H54 (cell line): ENCODE measurements at regions not wholly inside any gene's neighbourhood (a gene's known extent, or its start where the extent isn't known, plus 50 kb on each side); places are given as distances from the start of the nearest gene placed in this dataset.
"Not testable (repeated sequence)": the region's sequence is repeated elsewhere in the genome, so short reads cannot be mapped to it uniquely, and the experiment has no call there.

Source experiments
- DNase-seq: peaks from one replicate; pipeline ENCODE4 v3.0.0; 2011; ENCODE audit warnings: low spot score, mixed read lengths; ENCODE audit not compliant: insufficient read length
- FAIRE-seq: peaks from 3 replicates; lab custom pipeline; 2011; peaks lifted over from hg19 to GRCh38; lab: Jason Lieb, UNC
- POLR2A ChIP-seq: IDR thresholded peaks from 2 replicates; pipeline ENCODE4 v1.6.1; 2011; ENCODE audit warnings: low read depth, mild to moderate bottlenecking, low read length

DNA sequence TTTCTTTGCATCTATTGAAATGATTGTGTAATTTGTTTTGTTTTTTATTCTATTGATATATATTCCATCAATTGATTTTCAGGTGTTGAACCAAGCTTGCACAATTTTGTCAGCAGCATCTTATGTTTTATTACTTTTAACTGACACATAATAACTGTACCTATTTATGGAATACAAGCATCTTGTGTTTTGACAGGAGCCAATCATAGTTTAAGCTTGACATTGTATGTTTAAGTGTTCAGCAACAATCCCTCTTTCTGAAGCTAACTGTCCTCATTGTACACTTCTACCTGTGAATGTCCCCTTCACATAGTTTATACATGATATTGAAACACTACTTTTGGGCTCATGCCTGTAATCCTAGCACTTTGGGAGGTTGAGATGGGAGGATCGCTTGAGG is 1017.6 kb upstream of the GYPC start:
- TF ChIP-seq POLR2A: no peak
- no peak for FAIRE-seq

GRCh38 chr2:125642032-125642431 is 1013.9 kb upstream of the GYPC start:
- TF ChIP-seq POLR2A: no peak
- FAIRE-seq (no peak), DNase-seq (no peak)

More for the DNA sequence above, 1017.6 kb upstream of the GYPC start:
- no peak for DNase-seq

DNA sequence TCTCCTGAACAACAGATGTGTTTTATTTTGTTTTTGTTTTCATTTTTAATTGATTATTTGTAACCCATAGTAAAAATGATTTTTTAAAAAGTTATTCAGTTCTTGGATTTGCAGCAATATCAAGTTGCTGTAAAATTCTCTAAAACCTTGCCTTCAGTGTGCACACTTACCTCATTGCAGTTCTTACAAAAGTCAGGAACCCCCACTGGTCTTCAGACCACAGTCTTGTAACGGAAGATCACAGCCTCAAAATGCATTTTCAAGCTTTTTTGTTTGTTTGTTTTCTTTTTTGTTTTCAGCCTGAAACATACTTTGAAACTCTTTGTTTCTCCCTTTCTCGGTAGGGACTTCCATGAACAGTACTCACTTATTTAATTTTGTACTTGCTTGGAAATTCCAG is 1012.8 kb upstream of the GYPC start:
- FAIRE-seq: no peak
- DNase-seq: no peak
- TF ChIP-seq POLR2A: no peak

DNA sequence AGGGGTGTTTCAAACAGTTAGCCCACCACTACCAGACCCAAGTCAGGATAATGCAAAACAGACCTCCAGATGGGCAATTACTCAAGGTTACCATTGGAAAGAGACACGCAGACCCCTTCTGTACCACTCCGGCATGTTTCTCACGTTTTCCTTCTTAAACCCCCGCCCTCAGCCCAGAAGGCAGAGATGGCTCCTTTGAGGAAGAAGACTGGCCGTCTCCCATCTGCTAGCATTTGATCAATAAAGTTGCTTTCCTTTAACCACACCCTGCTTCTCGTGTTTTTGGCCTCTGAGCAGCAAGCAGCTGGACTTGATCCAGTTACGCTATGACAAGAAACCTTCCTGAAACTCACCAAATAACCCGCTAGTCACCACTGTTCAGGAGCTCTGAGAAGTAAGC is 1012.4 kb upstream of the GYPC start:
- no peak for TF ChIP-seq POLR2A
- FAIRE-seq (no peak), DNase-seq (no peak)

DNA sequence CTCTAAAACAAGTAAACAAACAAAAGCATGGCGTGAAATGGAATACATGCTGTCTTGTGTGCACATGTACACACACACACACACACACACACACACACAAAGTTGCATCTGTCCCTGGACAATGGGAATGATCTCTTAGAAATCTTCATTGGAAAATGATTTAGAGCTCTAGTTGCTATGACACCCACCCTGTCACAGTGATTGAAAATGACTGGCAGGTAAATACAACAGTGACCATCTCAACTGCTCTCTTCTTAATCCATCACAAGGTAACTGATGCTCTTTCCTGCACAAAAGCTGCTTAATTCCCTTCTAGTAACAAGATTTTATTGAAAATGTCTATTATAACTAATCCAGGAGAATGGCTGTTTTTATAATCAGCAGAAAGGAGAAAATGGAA is 1011.7 kb upstream of the GYPC start:
- DNase-seq: no peak
- FAIRE-seq: no peak
- TF ChIP-seq POLR2A: no peak

GRCh38 chr2:125652280-125652679 is 1003.7 kb upstream of the GYPC start:
- TF ChIP-seq POLR2A: no peak
- FAIRE-seq (no peak), DNase-seq (no peak)

DNA sequence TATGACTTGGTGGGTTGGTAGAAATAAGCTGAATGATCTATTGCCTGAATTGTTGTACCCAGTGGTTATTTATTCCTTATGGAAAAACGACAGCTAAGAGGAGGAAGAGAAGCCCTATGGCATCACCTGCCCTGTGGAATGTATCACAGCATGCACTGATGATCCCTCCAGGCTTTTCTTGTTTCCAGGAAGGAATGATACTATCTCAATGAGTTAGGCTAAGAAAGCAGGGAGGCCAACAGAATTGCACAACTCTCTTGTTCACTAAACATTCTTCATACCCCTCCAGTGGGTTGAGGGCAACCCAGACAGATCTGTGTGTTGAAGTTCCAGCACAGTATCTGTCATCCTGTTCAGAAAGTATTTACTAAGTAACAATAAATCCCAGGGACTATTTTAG is 1001.7 kb upstream of the GYPC start:
- DNase-seq: no peak
- FAIRE-seq: no peak
- TF ChIP-seq POLR2A: no peak

DNA sequence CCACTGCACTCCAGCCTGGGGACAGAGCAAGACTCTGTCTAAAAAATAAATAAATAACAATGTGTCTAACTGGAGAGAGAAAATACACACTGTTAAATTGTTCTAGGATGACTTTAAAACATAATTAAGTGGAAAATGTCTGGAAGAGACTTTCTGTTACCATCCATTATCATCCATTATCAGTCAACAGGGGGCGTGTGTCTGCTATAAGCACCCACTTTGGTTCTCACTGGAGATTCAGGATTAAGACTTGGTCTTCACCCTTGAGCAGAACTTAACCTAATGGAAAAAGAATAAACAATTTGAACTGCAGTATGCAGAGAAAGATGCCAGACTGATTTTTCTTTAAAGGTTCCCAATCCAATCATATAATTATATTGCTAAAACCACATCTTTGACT is 999.8 kb upstream of the GYPC start:
- DNase-seq: no peak
- no peak for FAIRE-seq
- TF ChIP-seq POLR2A: no peak

DNA sequence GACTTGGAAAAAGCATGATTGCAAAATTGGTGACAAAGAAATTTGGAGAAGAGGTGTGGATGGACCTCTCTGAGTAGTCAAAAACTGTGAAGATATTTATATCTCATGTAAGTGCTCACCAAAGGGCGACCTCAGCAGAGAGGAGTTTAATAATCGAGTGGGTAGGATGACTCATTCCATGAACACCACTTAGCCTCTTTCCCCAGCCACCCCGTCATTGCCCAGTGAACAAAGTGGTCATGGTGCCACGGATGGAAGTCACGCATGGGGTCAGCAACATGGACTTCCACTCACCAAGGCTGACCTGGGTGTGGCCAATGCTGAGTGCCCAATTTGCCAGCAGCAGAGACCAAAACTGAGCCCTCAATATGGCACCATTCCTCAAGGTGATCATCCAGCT is 997.4 kb upstream of the GYPC start:
- DNase-seq (no peak), FAIRE-seq (no peak)
- TF ChIP-seq POLR2A: no peak

DNA sequence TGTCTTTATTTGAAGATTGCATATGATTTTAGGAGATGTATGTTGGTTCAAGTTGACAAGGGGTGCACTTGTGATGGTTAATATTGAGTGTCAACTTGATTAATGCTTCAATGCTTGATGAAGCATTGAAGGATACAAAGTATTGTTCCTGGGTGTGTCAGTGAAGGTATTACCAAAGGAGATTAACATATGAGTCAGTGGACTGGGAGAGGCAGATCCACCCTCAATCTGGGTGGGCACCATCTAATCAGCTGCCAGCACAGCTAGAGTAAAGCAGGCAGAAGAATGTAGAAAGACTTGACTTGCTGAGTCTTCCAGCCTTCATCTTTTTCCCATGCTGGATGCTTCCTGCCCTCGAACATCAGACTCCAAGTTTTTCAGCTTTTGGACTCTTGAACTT is 995.6 kb upstream of the GYPC start:
- DNase-seq, FAIRE-seq: not testable (repeated sequence)

DNA sequence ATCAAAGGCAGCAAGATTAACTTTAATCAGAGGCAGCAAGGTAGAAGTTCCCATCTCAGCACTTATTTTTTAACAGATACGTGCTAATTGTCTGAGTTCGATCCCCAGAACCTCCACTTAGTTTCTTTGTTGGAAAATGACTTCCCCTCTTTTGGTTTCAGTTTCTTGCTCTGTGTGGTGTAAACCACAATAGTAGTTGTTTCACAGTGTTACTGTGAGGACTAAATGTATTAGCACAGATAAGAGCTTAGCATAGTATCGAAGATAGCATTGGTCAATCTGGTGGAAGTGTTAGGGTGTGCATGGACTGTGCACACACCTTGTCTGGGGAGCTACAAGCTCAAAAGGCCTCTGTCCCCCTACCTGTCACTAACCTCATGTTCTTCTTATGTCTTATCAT is 988.3 kb upstream of the GYPC start:
- TF ChIP-seq POLR2A: no peak
- no peak for DNase-seq
- FAIRE-seq: no peak

GRCh38 chr2:125679903-125680302 is 976.1 kb upstream of the GYPC start:
- TF ChIP-seq POLR2A: no peak
- DNase-seq (no peak), FAIRE-seq (no peak)

GRCh38 chr2:125680809-125681208 is 975.1 kb upstream of the GYPC start:
- no peak for DNase-seq
- no peak for FAIRE-seq
- TF ChIP-seq POLR2A: no peak

DNA sequence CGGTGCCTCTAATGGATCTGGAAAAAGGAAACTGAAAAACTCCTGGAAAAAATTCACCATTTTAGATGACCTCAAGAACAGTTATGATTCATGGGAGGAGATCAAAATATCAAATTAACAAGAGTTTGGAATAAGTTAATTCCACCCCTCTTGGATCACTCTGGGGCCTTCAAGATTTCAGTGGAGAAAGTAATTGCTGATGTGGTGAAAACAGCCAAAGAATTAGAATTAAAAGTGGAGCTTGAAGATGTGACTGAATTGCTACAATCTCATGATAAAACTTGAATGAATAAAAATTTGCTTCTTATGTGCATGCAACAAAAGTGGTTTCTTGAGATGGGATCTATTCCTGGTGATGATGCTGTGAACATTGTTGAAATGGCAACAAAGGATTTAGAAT is 974.4 kb upstream of the GYPC start:
- FAIRE-seq (no peak), DNase-seq (no peak)
- no peak for TF ChIP-seq POLR2A

DNA sequence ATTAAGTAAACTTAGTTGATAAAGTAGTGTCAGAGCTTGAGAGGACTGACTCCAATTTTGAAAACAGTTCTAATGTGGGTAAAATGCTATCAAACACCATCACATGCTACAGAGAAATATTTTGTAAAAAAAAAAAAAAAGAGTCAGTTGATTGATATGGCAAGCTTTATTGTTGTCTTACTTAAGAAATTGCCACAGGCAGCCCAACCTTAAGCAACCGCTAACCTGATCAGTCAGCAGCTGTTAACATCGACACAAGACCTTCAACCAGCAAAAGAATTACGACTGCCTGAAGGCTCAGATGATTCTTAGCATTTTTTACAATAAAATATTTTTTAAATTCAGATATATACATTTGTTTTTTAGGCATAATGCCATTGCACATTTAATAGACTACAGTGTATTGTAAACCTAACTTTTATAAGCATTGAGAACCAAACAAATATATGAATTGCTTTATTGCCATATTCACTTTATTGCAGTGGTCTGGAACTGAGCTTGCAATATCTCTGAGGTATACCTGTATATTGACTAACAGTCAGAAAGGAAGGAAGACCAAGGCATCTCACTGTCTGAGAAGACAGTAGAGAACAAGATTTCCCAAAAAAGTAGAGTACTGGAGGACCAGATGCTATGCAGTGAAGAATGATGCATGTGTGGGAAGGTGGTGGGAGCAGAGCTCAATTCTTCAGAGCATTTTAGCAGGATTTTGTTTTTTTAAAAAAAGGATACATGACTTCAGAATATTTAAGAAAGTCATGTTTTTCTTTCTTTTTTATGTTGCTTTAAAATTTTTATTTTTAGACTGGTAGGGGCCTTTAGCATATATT is 973.8 kb upstream of the GYPC start:
- TF ChIP-seq POLR2A: no peak
- FAIRE-seq: no peak

DNA sequence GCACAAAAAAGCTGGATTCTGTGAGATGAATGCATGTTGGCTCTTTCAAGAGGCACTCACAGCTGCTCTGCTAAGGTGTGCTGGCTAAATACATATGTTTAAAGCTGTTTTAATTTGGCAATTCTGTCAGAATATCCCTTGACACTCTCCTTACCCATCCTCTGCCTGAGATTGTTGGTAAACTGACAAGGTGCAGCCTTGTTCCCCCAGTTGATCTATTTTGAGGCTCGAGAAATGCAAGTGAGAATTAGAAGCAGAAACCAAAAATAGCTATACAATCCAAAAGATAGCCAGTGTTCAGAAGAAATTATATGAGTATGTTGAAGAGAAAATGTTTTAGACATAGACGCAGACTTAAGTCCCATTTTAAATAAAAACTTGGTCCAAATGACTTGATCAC is 971.7 kb upstream of the GYPC start:
- FAIRE-seq: no peak
- no peak for DNase-seq
- no peak for TF ChIP-seq POLR2A

More for the DNA sequence above, 973.8 kb upstream of the GYPC start:
- no peak for DNase-seq
